ACHN (cell line): ENCODE measurements at regions not wholly inside any gene's neighbourhood (a gene's known extent, or its start where the extent isn't known, plus 50 kb on each side); places are given as distances from the start of the nearest gene placed in this dataset.

Experiments used
- DNase-seq: peaks from one replicate; pipeline ENCODE4 v3.0.0-alpha.2; 2015
- in situ Hi-C: cut with HindIII; loops from 2 replicates; pipeline ENCODE4 v1.10.0; 2017; ENCODE audit warnings: low sequenced_read_pairs, low pct_ligation_motif_present, low pct_unique_long_range_greater_than_20kb

DNA sequence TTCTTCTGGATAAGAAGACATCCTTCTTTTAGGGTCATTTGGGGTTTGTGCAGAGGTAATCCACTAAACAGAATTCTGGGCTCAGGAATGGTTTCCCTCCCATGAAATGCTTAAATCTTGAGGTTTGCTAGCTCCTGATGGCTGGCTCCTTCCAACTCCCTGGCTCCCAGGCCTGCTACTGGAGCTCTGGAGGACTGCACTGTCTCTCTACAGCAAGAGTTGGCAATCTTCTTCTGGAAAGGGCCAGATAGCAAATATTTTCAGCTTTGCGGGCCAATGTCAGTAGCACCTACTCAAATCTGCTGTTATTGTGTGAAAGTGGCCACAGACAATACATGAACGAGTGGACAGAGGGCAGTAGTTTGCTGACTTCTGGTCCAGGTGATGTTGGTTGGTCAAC, 174.2 kb upstream of the CTBP2 start:
- in situ Hi-C loops: no loop called here
- DNase-seq: no peak

DNA sequence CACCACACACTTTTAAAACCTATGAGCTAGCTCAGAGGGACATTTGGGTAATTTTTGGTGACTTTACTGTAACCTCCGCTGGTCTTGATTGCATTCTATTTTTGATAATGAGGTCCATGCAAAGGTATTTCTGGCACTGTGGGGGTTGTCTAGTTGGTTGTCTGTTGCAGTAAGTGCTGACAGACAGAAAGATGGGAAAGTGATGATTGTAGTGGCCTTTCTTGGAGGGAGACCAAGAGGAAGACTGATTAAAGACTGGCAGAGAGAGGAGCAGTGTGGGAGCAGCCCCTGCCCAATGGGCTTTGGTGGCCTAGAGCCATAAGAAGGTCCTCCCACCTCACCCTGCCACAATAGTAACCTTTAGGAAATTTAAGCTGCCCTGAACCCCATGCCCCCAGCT, 173.4 kb upstream of the CTBP2 start:
- in situ Hi-C loops: no loop called here
- DNase-seq: no peak

DNA sequence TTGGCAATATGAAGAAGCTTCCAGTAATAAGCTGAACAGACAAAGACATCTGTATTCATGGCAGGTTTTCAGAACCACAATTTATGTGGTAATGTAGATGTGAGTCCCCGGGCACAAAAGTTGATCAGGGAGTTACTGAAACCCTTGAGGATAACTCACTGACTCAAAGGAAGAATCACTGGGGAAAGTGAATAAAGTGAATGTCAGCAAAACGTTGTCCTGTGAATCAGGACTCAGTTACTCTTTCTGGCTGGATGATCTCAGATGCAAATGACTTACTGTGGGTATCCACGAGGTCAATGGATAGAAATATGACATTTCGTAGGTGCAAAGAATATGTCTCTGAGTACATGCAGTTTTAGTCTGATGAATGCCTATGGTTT, 172.8 kb upstream of the CTBP2 start:
- in situ Hi-C loops: no loop called here
- no peak for DNase-seq

DNA sequence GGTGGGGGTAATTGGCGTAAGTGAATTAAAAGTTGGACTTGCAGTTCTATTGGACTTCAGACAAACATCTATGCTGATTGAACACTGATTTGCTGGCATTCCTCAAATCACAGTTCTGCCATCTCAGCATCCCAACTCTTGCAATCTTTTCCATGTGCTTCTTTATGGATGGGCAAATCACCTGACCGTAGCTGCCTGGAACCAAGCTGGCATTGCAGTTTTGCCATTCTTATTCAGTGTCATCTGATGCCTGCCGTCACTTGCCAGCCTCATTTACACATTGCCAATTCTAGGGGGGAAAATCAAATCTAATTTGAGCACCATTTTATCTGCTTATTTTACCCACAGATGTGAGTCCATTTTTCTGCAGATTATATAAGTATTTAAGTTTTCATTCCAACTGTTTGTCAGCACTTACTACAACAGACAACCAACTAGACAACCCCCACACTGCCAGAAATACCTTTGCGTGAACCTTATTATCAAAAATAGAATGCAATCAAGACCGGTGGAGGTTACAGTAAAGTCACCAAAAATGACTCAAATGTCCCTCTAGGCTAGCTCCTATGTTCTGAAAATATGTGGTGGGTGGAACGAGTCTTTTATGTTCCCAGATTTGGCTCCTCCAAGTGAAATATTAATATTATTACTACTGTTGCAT, 172.3 kb upstream of the CTBP2 start:
- DNase-seq: no peak
- in situ Hi-C loops: no loop called here

DNA sequence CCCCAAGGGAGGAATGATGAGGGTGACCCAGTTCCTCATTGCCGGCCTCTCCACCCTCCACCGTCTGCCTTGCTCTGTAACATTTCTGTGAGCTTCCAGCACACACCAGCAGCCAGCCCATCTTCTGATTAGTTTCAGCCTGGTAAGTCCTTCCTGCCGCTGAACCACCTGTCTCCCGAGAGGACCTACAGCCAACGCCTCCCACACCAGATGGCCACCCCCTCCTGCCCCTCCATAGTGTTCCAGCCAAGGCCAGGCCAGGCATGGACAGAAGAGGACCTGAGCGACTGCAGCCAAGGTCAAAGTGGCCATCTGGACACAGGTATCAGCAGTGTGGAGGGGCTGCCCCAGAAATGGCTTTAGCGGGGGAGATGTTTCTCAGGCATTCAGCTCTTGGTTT, 170.7 kb upstream of the CTBP2 start:
- in situ Hi-C loops: no loop called here

DNA sequence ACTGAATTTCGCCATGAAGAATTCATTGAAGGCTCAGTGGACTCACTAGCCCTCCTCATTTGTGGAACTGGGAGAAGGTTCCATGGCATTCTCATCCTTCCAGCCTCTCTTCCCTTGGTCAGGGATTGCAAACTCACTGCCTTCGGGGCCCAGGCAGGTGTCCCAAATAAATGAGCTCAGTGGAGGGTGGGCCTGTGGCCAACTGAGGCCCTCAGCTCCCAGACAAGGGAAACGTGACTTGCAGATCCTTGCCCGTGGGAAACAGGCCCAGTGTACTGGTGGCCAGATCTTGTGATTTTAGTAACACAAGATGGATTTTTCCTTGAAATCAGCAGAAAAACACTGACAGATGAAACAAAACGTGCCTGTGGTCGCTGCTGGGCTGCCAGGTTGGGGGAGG, 168.7 kb upstream of the CTBP2 start:
- in situ Hi-C loops: no loop called here
- no peak for DNase-seq

More for the DNA sequence above, 170.7 kb upstream of the CTBP2 start:
- DNase-seq: no peak

DNA sequence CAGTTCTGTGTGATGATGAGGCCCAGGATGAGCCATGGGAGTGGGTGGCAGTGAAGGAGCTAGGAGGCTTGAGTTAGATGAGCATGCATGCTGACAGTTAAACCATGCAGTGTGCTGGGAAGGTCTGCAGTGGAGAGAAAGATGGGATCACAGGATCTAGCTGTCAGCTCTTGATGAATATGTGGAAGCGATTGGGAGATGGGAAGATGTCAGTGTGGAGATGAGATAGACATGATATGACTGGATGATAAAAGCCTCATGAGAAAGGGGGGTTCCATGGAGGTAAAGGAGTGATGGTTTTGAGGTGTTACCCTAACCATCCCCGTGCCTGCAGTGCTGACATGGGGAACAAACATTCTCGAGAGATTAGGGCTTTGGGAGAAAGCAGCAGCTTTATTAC, 165.0 kb upstream of the CTBP2 start:
- in situ Hi-C loops: no loop called here
- DNase-seq: no peak

DNA sequence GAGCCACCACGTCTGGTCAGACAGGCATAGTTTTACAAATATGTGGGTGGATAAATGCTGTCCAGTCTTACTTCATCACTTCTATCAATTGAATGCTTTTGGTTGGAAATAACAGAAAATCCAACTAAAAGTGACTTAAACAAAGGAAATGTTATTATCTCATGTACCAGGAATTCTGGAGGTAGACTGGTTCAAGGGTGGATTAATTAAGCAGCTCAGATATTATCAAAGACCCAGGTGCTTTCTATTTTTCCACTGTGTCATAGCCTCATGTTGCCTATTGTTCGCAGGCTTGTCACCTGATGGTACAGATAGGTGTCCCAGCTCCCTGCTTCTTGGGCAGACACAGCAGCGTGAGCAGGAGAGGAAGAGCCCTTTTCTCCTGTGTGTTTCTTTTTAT, 156.1 kb upstream of the CTBP2 start:
- in situ Hi-C loops: no loop called here
- no peak for DNase-seq

DNA sequence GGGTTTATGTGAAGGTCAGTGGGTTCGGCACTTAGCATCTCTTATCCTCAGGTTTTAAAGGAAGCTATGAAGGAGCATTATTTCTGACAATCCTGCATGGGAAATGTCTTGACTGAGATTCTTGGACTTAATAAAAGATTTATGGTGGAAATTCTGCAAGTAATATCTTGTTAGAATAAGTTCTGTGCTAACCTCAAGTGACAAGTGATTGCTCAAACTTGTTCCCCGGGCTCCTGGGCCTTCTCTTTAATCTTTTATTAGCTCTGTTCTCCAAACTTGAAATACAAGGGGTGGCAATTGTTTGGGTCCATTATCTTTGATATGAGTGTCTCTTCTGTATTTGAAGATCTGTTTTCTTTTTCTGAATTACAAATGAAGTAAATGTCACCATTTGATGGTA, 140.6 kb upstream of the CTBP2 start:
- no peak for DNase-seq
- in situ Hi-C loops: no loop called here

DNA sequence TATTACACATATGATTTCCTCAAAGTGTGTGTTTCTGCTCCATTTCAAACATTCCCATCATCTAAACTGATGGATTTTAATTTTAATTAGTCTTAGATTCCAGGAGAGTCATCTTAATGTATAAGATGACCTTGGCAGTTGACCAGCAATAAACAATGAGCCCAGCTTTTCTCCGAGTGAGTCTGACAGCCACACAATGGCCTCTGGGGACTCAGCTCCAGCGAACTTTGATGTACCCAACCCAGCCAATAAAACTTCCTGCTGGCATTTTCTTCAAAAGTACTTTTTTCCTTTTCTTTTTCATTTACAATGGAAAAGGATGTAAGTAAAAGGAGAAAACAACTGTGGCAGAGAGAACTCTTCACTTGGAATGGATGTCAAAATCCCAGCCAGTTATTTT, 139.1 kb upstream of the CTBP2 start:
- DNase-seq: no peak
- in situ Hi-C loops: no loop called here

DNA sequence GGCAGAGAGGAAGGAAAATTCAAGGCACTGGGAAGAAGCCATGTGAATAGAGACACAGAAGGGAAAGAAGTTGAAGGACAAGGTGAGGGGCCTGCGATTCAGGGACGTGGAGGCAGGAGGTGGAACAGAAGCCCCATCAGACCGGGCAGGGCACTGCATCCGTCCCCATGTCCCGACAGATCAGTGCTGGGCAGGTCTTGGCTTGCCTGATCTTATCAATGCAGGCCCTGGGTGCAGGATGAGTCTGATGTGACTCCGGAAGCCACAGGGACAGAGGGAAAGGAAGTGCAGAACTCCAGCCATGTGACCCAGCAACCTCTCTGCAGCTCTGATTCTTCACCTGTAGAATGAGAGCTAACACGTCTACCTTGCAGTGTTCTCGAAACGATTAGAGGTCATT, 136.2 kb upstream of the CTBP2 start:
- DNase-seq: no peak
- in situ Hi-C loops: no loop called here

DNA sequence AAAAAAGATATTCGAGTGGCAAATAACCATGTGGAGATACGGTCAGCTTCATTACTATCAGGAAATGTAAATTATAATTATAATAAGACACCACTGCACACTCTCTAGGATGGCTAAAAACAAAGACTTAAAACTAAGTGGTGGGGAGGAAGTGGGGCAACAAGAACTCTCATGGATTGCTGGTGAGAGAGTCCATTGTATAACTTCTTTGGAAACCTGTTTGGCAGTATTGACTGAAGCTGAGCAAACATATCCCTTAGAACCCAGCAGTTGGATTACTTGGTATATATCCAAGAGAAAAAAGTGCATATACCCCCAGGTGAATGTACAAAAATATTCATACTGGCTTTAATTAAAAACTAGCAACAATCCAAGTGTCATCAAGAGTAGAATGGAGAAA, 133.7 kb upstream of the CTBP2 start:
- DNase-seq: no peak
- in situ Hi-C loops: no loop called here

DNA sequence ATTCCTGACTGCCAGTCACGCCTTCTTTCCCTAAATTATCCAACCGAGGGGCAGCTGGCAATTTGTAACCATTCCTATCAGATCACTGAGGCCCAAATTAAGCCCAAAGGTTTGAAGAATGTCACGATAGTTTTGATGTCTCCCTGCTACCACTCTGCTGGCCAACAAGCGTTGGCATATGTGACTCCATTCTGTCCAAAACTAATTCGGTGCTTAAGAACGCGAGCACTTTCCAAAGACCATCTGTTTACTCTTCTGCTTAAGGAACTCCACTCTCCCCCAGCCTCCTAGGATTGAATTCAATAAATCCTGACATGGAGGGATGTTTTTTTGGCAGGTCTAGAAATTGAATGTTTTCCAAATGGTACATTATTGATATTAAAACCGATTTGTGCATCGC, 131.5 kb upstream of the CTBP2 start:
- in situ Hi-C loops: no loop called here
- no peak for DNase-seq

DNA sequence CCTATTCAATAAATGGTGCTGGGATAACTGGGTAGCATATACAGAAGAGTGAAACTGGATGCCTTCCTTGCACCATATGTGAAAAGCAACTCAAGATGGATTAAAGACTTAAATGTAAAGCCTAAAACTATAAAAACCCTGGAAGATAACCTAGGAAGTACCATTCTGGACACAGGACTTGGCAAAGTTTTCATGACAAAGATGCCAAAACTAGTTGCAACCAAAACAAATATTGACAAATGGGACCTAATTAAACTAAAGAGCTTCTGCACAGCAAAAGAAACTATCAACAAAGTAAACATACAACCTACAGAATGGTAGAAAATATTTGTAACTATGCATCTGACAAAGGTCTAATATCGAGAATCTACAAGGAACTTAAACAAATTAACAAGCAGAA, 129.1 kb upstream of the CTBP2 start:
- no peak for DNase-seq

DNA sequence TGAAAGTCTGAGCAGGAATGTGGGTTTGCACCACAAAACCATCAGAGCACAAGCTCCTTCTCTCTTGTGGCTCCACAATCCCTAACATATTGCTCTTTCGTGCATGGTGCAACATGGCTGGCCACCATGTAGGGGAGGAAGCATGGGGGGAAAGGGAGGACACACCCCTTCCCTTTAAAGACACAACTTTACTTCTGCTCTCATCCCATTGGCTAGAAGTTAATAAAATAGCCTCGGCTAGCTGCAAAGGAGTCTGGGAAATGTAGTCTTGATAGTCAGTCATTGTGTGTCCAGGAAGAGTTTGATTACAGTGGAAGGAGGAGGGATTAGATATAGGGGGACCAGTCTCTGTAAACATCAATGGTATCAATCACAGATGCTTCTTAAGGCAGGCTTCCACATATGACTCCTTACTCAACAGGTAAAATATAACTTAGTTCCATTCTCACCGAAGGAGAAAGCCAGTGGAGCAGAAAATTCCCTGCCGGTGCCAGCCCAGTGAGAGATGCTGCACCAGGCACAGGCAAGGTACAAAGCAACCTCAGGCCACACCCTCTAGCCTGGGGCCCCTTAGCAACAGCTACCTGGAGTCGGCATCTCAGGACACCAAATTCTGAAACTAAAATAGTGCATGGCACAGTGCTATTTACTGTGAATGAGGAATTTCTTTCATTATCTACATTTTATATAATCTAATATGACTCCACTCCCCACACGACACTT, 124.7 kb upstream of the CTBP2 start:
- DNase-seq: peak; percentile 31
- in situ Hi-C loops: no loop called here

More for the DNA sequence above, 129.1 kb upstream of the CTBP2 start:
- in situ Hi-C loops: no loop called here

DNA sequence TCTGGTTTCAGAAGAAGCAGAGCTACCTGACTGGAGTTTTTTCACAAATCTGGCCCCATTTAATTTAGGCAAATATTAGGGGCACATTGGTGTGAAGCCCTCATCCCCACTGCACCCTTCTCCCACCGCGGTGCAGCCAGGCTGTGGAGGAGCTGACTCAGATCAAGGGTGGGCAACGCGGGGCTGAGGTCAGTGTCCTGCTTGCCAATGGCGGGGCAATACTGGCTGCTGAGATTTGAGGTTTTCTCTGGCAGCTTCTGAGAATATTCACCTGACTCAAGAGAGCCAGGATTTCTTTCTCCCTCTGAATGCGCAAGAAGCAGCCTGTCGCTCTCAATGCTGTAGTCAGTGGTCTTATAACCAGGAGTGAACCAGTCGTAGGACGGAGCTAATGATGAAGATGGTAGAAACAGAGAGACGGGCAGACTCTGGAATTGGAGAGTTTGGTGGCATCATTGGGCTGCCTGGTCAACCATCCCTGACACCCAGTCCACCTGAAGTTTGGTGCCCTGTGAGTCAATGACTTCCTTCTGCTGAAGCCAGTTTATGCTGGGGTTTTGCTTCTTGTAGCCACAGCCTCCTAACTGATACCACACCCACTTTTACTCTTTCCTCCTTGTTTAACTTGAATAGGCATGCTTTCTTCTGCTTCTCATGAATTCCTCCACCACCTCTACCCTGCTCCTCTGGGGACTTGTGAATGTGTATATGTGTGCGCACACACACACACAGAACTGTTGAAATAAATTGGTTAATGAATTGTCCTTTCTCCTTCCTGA, 123.7 kb upstream of the CTBP2 start:
- DNase-seq: no peak
- in situ Hi-C loops: no loop called here

DNA sequence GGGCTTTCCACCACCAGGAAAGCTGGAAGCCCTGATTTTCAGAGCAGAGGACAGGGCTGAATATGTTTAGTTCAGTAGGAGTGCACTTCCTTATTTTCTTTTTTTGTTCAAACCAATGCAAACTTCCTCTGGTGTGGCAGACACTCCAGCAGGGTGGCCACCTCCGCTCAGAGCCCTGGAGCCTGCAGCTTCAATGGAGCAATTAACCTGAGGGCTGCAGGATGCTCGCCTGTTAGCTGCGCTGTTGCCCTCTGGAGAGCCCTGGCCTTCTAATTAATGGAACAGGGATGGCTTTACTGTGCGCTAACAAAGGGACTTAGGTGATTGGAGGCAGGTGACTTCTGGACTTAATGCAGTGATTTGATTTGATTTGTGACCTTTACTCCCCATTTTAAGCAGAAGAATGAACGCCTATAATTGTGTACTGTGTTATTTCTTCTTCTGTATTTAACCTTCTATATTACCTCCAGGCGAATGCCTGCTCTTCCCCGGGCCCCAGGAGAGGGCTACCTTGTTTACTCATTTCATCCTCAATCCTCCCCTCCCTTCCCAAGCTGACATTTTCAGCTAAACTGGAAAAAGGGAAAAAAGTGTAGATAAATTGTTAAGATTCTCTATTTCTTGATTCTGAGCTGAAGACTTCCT, 123.0 kb upstream of the CTBP2 start:
- in situ Hi-C loops: no loop called here
- no peak for DNase-seq

DNA sequence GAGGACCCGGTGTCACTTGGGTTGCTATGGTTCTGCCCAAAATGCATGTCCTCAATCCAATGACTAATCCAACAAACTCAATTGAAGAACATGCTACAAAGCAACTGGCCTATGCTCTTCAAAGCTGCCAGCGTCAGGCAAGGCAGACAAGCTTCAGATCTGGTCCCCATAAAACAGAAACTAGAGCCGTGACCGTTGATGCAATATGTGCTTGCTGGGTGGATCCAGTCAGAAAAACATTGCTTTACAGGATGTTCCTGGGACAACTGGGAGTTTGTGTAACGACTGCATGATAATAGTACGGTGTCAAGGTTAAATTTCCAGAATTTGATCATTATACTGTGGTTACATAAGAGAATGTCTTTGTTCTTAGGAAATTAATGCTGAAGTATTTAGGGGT, 120.7 kb upstream of the CTBP2 start:
- in situ Hi-C loops: no loop called here
- no peak for DNase-seq

DNA sequence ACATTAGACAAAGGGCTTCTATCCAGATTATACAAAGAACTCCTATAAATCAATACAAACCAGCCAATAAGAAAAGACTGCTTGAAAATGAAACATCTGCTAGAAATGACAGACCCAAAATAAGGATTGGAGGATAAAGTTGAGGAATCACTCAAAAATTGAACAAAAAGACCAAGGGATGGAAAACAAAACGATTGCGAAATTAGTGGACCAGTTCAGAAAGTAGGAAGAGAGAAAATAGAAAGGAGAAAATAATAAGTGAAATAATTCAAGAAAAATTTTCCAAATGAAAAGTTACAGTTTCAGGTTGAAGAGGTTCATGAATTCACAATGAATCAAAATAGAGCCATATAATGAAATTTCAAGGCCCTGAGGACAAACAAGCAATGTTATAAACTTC, 115.8 kb upstream of the CTBP2 start:
- DNase-seq: no peak
- in situ Hi-C loops: no loop called here
